ENCODE measurements at regions not wholly inside any gene's neighbourhood (a gene's known extent, or its start where the extent isn't known, plus 50 kb on each side); places are given as distances from the start of the nearest gene placed in this dataset.

GRCh38 chr10:130743751-130744271, 567.7 kb downstream of the TCERG1L start:
- no peak for DNase-seq (ENCODE audit: low read depth in 2 of 2)

- DNase-seq (ENCODE audit: low read depth in 2 of 2), result no peak
Measured at GRCh38 chr10:130744631-130745030, 566.9 kb downstream of the TCERG1L start.

DNA sequence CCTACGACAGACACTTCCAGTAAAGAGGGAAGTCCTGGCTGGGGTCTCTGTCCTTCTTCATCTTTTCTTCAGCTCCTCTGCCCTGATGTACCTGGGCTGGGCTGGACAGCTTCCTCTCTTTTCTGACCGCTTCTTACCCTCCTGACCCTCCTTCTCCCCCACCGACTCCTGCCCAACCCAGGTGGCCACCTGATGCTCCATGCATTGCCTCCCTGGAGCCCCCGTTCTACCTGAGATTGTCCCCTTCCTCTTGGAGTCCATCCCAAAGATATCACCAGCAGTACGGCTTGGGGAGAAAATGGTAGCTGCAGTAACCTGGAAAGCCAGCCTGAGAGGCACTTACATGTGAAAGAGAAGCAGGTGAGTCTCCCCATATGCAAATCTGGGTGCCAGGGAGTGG, 566.3 kb downstream of the TCERG1L start:
- no peak for DNase-seq (ENCODE audit: low read depth in 2 of 2)

DNA sequence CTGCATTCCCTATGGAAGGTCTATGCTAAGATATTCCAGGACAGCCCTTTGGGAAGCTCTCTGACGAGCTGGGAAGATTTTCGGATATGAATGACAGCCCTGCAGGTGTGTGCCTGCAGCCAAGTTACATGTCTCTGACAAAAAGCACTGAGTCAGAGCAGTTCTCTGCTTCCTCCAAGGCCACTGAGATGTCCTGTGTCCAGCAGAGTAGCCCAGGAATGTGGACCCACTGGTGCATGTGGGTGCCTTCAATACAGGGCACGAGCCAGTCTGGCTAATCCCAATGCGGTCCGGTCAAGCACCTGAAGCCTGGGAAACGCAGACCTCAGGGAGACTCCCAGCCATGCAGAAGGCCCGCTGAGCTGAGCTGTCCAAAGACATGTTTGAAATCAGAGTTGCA, 565.7 kb downstream of the TCERG1L start:
- DNase-seq (ENCODE audit: low read depth in 2 of 2), result no peak

- DNase-seq (ENCODE audit: low read depth in 2 of 2), result no peak
Measured at GRCh38 chr10:130746311-130746710, 565.2 kb downstream of the TCERG1L start.

- no peak for DNase-seq (ENCODE audit: low read depth in 2 of 2)
Measured at GRCh38 chr10:130747356-130747755, 564.2 kb downstream of the TCERG1L start.

- no peak for DNase-seq (ENCODE audit: low read depth in 2 of 2)
Measured at GRCh38 chr10:130747946-130748345, 563.6 kb downstream of the TCERG1L start.

- DNase-seq (ENCODE audit: low read depth in 2 of 2), result no peak
Measured at GRCh38 chr10:130748409-130749057, 563.0 kb downstream of the TCERG1L start.

- no peak for DNase-seq (ENCODE audit: low read depth in 2 of 2)
Measured at GRCh38 chr10:130749911-130750310, 561.6 kb downstream of the TCERG1L start.

DNA sequence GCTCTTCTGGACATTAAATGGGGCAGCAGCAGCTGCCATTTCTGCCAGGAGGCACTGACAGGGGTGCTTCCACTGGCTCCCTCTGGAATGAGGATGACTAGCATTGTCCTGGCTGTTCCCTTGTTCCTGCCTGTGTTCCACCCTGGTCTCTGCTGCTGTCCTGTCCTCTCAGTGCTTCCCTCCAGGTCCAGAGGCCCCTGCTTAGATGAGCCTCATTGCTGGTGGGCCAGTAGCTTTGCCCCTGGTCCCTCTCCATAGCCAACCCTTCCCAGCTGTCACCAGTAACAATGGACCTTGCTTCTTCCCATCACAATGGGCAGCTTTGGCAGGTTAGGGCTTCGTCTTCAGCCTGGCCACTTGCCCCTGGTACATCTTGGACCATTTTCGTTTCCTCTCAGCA, 561.1 kb downstream of the TCERG1L start:
- no peak for DNase-seq (ENCODE audit: low read depth in 2 of 2)

GRCh38 chr10:130751106-130751840, 560.2 kb downstream of the TCERG1L start:
- no peak for DNase-seq (ENCODE audit: low read depth in 2 of 2)

DNA sequence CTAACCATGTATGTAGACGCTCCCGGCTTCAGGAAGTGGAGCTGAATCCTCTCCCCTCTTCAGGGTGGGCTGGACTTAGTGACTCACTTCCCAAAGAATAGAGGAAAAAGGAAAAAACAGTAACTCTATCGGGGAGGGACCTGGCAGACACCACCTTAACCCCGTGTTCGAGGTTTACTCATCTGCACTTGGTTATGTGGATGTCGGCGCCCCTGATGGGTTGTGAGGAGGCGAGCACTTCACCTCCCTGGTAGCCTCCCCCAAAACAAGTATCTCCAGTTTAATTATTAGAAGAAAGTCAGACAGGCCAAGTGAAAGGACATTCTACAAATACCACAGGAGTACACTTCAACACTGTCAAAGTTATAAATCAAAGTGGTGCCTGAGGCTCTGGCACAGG, 559.7 kb downstream of the TCERG1L start:
- DNase-seq (ENCODE audit: low read depth in 2 of 2), result no peak

- DNase-seq (ENCODE audit: low read depth in 2 of 2), result no peak
Measured at GRCh38 chr10:130756651-130757050, 554.9 kb downstream of the TCERG1L start.

DNA sequence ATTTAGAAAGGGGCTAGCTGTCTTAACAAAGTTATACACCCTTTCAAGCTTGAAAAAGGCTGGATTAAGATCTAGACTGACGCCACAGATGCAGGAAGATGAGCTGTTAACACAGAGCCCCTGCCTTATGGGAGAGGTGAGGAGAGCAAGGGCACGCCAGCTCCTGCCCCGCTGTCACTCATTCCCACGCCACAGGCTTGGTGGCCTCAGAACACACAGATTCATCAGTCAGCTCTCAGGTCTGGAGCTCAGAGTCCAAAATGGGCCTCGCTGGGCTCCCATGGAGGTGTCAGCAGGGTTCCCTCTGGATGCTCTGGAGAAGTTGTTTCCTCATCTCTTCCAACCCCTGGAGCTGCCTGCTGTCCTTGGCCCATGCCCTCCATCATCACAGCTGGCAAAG, 554.2 kb downstream of the TCERG1L start:
- no peak for DNase-seq (ENCODE audit: low read depth in 2 of 2)

GRCh38 chr10:130757821-130758489, 553.6 kb downstream of the TCERG1L start:
- DNase-seq (ENCODE audit: low read depth in 2 of 2), result no peak

DNA sequence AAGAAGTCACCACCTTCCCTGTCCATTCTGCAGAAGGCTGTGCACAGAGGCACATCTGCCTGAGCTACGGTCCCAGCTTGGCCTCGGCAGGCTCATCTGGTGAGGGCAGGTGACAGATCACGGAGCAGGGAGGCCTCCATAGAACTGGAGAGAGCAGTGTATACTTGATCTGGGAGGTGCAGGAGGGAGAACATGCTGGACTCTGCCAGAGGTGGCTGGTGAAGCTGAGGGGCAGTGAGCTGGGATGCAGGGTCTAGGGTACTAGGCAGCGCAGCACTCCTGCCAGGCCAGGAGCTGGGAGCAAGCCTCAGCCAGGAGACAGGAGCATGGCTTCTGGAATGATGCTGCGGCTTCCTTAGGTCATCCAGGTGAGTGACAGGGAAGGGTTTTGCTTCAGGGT, 553.0 kb downstream of the TCERG1L start:
- no peak for DNase-seq (ENCODE audit: low read depth in 2 of 2)

GRCh38 chr10:130761032-130761575, 550.4 kb downstream of the TCERG1L start:
- DNase-seq (ENCODE audit: low read depth in 2 of 2), result no peak

- DNase-seq (ENCODE audit: low read depth in 2 of 2), result no peak
Measured at GRCh38 chr10:130761788-130762301, 549.7 kb downstream of the TCERG1L start.

DNA sequence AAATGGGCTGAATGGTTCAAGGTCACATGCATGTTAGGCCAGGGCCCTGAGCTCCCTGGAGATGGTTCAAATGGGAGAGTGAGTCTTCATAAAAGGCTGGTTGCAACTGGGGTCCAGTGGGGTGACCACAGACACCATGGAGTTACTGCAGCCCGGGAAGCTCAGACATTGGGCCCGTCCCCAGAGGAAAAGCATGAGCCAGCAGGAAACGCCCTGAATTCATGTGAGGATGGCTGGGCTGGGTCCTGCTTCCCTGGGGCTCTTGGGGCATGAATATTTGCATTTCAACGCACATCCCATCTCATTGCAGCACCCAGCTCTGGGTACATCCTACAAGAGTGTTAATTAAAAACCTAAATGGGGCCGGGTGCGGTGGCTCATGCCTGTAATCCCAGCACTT, 549.0 kb downstream of the TCERG1L start:
- DNase-seq (ENCODE audit: low read depth in 2 of 2), result no peak

GRCh38 chr10:130763071-130763470, 548.5 kb downstream of the TCERG1L start:
- no peak for DNase-seq (ENCODE audit: low read depth in 2 of 2)

- no peak for DNase-seq (ENCODE audit: low read depth in 2 of 2)
Measured at GRCh38 chr10:130763491-130763890, 548.0 kb downstream of the TCERG1L start.

GRCh38 chr10:130764651-130765050, 546.9 kb downstream of the TCERG1L start:
- no peak for DNase-seq (ENCODE audit: low read depth in 2 of 2)

Measured in stimulated activated CD4-positive, alpha-beta T cell treated with anti-CD3 and anti-CD28 coated beads, Interleukin-4, amount 100 ng/mL, for 48 hours (primary cell).